Activated naive CD4-positive, alpha-beta T cell treated with anti-CD3 and anti-CD28 coated beads for 36 hours (primary cell): ENCODE measurements at regions not wholly inside any gene's neighbourhood (a gene's known extent, or its start where the extent isn't known, plus 50 kb on each side); places are given as distances from the start of the nearest gene placed in this dataset.

Source experiments
- CTCF ChIA-PET: fragments of 350-600 bp; sonication (Branson Sonifier 250); formaldehyde crosslinking; loops from one replicate; lab custom pipeline; 2021; ENCODE audit warnings: antibody characterized with exemption; lab: Charles Lee
- DNase-seq: peaks from one replicate; pipeline ENCODE4 v3.0.0-alpha.2; 2020
- H3K27ac Mint-ChIP-seq: one replicate; pipeline ENCODE4 v1.8.0; 2021; ENCODE audit warnings: mild to moderate bottlenecking, mixed read lengths
- H3K27me3 Mint-ChIP-seq: one replicate; pipeline ENCODE4 v1.8.0; 2021; ENCODE audit warnings: low read depth, mixed read lengths
- H3K36me3 Mint-ChIP-seq: one replicate; pipeline ENCODE4 v1.8.0; 2021; ENCODE audit warnings: low read depth, mixed read lengths
- H3K4me1 Mint-ChIP-seq: one replicate; pipeline ENCODE4 v1.8.0; 2021; ENCODE audit warnings: low read depth, mixed read lengths
- H3K4me3 Mint-ChIP-seq: one replicate; pipeline ENCODE4 v1.8.0; 2021; ENCODE audit warnings: mild to moderate bottlenecking, moderate library complexity, mixed read lengths
- H3K9me3 Mint-ChIP-seq: one replicate; pipeline ENCODE4 v1.8.0; 2021; ENCODE audit warnings: mixed read lengths
- intact Hi-C: fragments of 100-400 bp; cut with micrococcal nuclease; formaldehyde crosslinking; loops from one replicate; pipeline ENCODE4 v1.15.1; 2023

GRCh38 chr19:28293685-28294084, 919.3 kb downstream of the UQCRFS1 start:
- Mint-ChIP-seq H3K9me3 (peaks cover 8% of the 10 kb centered on the region), H3K27me3 (peaks cover 4% of the 10 kb centered on the region), H3K36me3 (no peaks in the 10 kb centered on the region), H3K4me3 (no peak overlapping the region), H3K4me1 (no peaks in the 10 kb centered on the region), H3K27ac (no peak overlapping the region)
- CTCF ChIA-PET, result no interaction called here
- intact Hi-C loops, result no loop called here
- no peak for DNase-seq

GRCh38 chr19:28292822-28293500, 920.0 kb downstream of the UQCRFS1 start:
- no peak for DNase-seq
- intact Hi-C loops, result no loop called here
- no peak overlapping the region for H3K27ac Mint-ChIP-seq
- H3K4me1 Mint-ChIP-seq, result no peaks in the 10 kb centered on the region
- H3K36me3 Mint-ChIP-seq, result no peaks in the 10 kb centered on the region
- CTCF ChIA-PET, result no interaction called here
- no peak overlapping the region for H3K4me3 Mint-ChIP-seq
- peaks cover 8% of the 10 kb centered on the region for H3K9me3 Mint-ChIP-seq
- peaks cover 4% of the 10 kb centered on the region for H3K27me3 Mint-ChIP-seq

- Mint-ChIP-seq H3K27me3 (peaks cover 6% of the 10 kb centered on the region), H3K36me3 (no peaks in the 10 kb centered on the region), H3K4me1 (no peaks in the 10 kb centered on the region), H3K27ac (no peak overlapping the region), H3K4me3 (no peak overlapping the region), H3K9me3 (peaks cover 12% of the 10 kb centered on the region)
- CTCF ChIA-PET, result no interaction called here
- intact Hi-C loops, result no loop called here
- DNase-seq, result no peak
Measured at GRCh38 chr19:28291874-28292273, 921.1 kb downstream of the UQCRFS1 start.

GRCh38 chr19:28290963-28291657, 921.8 kb downstream of the UQCRFS1 start:
- Mint-ChIP-seq H3K4me3 (no peak overlapping the region), H3K36me3 (no peaks in the 10 kb centered on the region), H3K4me1 (no peaks in the 10 kb centered on the region), H3K27ac (no peak overlapping the region), H3K27me3 (peaks cover 6% of the 10 kb centered on the region), H3K9me3 (peaks cover 14% of the 10 kb centered on the region)
- CTCF ChIA-PET, result no interaction called here
- no peak for DNase-seq
- intact Hi-C loops, result no loop called here

GRCh38 chr19:28289295-28290063, 923.5 kb downstream of the UQCRFS1 start:
- Mint-ChIP-seq H3K4me1 (no peaks in the 10 kb centered on the region), H3K36me3 (no peaks in the 10 kb centered on the region), H3K27ac (no peak overlapping the region), H3K27me3 (peaks cover 6% of the 10 kb centered on the region), H3K4me3 (no peak overlapping the region), H3K9me3 (peaks cover 12% of the 10 kb centered on the region)
- intact Hi-C loops, result no loop called here
- DNase-seq, result no peak
- CTCF ChIA-PET, result no interaction called here

- Mint-ChIP-seq H3K4me3 (no peak overlapping the region), H3K4me1 (no peaks in the 10 kb centered on the region), H3K27me3 (peaks cover 6% of the 10 kb centered on the region), H3K27ac (no peak overlapping the region), H3K9me3 (peaks cover 12% of the 10 kb centered on the region), H3K36me3 (no peaks in the 10 kb centered on the region)
- no peak for DNase-seq
- CTCF ChIA-PET, result no interaction called here
- intact Hi-C loops, result no loop called here
Measured at GRCh38 chr19:28288572-28289264, 924.2 kb downstream of the UQCRFS1 start.

GRCh38 chr19:28285917-28286316, 927.0 kb downstream of the UQCRFS1 start:
- H3K9me3 Mint-ChIP-seq, result peaks cover 20% of the 10 kb centered on the region
- no peak overlapping the region for H3K4me3 Mint-ChIP-seq
- H3K36me3 Mint-ChIP-seq, result no peaks in the 10 kb centered on the region
- H3K4me1 Mint-ChIP-seq, result no peaks in the 10 kb centered on the region
- no peak for DNase-seq
- CTCF ChIA-PET, result no interaction called here
- H3K27me3 Mint-ChIP-seq, result peaks cover 2% of the 10 kb centered on the region
- intact Hi-C loops, result no loop called here
- no peak overlapping the region for H3K27ac Mint-ChIP-seq

GRCh38 chr19:28285078-28285477, 927.9 kb downstream of the UQCRFS1 start:
- intact Hi-C loops, result no loop called here

GRCh38 chr19:28284389-28284788, 928.6 kb downstream of the UQCRFS1 start:
- Mint-ChIP-seq H3K27ac (no peak overlapping the region), H3K4me3 (no peak overlapping the region), H3K27me3 (peaks cover 2% of the 10 kb centered on the region), H3K36me3 (no peaks in the 10 kb centered on the region), H3K9me3 (peaks cover 20% of the 10 kb centered on the region), H3K4me1 (no peaks in the 10 kb centered on the region)
- intact Hi-C loops, result no loop called here
- CTCF ChIA-PET, result no interaction called here
- DNase-seq, result no peak

More at GRCh38 chr19:28285078-28285477, 927.9 kb downstream of the UQCRFS1 start:
- H3K36me3 Mint-ChIP-seq, result no peaks in the 10 kb centered on the region
- no peak for DNase-seq
- H3K27ac Mint-ChIP-seq, result no peak overlapping the region
- H3K9me3 Mint-ChIP-seq, result peaks cover 20% of the 10 kb centered on the region
- CTCF ChIA-PET, result no interaction called here
- H3K4me1 Mint-ChIP-seq, result no peaks in the 10 kb centered on the region
- no peak overlapping the region for H3K4me3 Mint-ChIP-seq
- H3K27me3 Mint-ChIP-seq, result peaks cover 2% of the 10 kb centered on the region

GRCh38 chr19:28283592-28283991, 929.4 kb downstream of the UQCRFS1 start:
- H3K4me1 Mint-ChIP-seq, result no peaks in the 10 kb centered on the region

GRCh38 chr19:28281676-28282075, 931.3 kb downstream of the UQCRFS1 start:
- CTCF ChIA-PET, result no interaction called here
- no peaks in the 10 kb centered on the region for H3K4me1 Mint-ChIP-seq
- H3K27ac Mint-ChIP-seq, result no peak overlapping the region

More at GRCh38 chr19:28283592-28283991, 929.4 kb downstream of the UQCRFS1 start:
- DNase-seq, result no peak
- peaks cover 2% of the 10 kb centered on the region for H3K36me3 Mint-ChIP-seq
- peaks cover 2% of the 10 kb centered on the region for H3K27me3 Mint-ChIP-seq
- H3K4me3 Mint-ChIP-seq, result no peak overlapping the region
- peaks cover 27% of the 10 kb centered on the region for H3K9me3 Mint-ChIP-seq
- intact Hi-C loops, result no loop called here
- CTCF ChIA-PET, result no interaction called here
- H3K27ac Mint-ChIP-seq, result no peak overlapping the region

GRCh38 chr19:28264556-28264955, 948.4 kb downstream of the UQCRFS1 start:
- DNase-seq, result no peak
- CTCF ChIA-PET, result no interaction called here
- H3K27me3 Mint-ChIP-seq, result no peaks in the 10 kb centered on the region
- no peak overlapping the region for H3K27ac Mint-ChIP-seq
- no peaks in the 10 kb centered on the region for H3K36me3 Mint-ChIP-seq
- no peak overlapping the region for H3K4me3 Mint-ChIP-seq
- no peaks in the 10 kb centered on the region for H3K4me1 Mint-ChIP-seq
- intact Hi-C loops, result no loop called here
- peaks cover 18% of the 10 kb centered on the region for H3K9me3 Mint-ChIP-seq

More at GRCh38 chr19:28281676-28282075, 931.3 kb downstream of the UQCRFS1 start:
- Mint-ChIP-seq H3K27me3 (no peaks in the 10 kb centered on the region), H3K36me3 (peaks cover 2% of the 10 kb centered on the region), H3K9me3 (peaks cover 22% of the 10 kb centered on the region), H3K4me3 (no peak overlapping the region)
- intact Hi-C loops, result no loop called here
- no peak for DNase-seq
